ENCODE measurements at regions not wholly inside any gene's neighbourhood (a gene's known extent, or its start where the extent isn't known, plus 50 kb on each side); places are given as distances from the start of the nearest gene placed in this dataset.
"Not testable (repeated sequence)": the region's sequence is repeated elsewhere in the genome, so short reads cannot be mapped to it uniquely, and the experiment has no call there.

DNA sequence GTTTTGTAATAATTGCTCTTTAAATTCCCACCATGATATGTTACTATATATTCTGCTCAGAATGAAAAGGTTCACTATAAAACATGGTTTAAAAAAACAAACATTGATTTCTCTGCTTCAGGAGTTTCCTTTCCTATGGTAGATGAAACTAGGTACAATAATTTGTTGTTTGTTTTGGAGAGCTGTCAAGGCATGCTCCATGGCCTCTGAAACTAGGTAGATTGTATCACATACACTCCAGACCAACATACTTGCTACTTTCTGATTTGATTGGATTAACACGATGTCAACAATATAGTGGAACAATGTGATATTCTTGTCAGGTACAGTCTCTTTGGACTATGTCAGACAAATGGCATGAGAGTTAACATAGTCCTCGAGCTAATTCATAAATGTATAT, 452.7 kb upstream of the CDH9 start:
- no peak for DNase-seq

DNA sequence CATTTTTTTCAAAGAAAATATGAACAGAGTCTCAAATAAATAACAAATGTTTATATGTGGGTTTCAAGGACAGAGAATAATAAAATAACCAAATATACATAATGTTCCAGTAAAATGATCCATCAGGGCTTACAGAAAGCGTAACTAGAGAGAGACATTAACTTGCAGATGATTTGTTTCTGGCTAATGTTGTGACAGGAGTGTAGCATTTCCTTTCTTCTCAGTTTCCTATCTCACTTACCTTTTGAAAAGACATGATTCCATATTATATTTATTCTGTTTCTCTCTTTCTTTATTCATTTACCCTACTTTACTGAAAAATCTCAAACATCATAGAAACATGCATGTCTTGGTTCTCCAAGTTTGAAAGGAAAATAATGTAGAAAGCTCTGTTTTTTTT, 451.3 kb upstream of the CDH9 start:
- DNase-seq = no peak

DNA sequence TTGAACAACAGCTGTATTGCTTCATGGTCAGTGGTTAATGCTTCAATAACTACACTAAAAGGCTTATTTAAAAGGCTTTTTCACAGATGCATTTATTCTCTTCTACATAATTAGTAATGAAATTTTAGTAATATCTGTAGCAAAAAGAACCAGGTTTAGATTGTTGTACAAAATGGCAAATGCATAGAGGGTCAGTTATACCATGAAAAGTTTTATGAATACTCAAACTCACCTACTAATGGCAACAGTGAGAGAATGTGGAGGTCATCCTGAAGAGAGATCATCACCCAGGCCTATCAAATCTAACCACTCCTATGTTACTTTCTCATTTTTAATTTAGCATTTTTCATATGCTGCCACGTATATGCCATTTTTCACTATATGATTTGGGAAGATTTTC, 444.3 kb upstream of the CDH9 start:
- no peak for DNase-seq

DNA sequence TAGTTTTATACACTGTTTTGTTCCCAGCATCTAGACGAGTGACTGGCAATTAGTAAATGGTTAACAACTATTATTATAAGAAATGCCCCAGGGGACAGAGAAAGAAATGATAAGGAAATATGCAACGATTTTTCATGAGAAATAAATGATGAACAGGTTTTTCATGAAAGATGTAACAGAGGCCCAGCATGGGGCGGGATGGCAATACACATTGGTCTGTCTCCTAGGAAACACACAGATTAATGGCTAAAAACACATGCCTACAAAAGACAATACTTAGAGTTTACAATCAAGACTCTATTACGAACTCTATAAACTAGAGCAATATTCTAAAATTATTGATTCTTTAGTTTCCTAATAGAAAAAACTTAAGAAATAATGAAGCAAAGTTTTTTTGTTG, 441.5 kb upstream of the CDH9 start:
- no peak for DNase-seq

DNA sequence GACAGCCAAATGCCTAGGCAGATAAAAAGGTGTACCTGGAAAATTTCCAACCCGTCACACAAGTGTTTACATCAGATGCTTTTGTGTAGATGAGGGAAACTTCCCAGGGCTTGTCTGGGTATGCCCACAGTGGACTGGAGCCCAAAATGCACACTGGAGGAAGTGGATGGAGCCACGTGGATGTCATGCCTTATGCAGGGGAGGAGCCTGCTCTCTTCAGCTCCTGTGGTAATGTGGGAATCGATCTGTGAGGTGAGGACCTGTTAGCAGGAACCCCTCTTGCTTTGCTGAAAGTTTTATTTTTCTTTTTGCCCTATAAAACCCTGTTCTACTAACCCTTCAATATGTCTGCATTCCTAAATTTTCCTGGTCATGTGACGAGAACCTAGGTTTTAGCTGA, 439.2 kb upstream of the CDH9 start:
- DNase-seq = no peak

DNA sequence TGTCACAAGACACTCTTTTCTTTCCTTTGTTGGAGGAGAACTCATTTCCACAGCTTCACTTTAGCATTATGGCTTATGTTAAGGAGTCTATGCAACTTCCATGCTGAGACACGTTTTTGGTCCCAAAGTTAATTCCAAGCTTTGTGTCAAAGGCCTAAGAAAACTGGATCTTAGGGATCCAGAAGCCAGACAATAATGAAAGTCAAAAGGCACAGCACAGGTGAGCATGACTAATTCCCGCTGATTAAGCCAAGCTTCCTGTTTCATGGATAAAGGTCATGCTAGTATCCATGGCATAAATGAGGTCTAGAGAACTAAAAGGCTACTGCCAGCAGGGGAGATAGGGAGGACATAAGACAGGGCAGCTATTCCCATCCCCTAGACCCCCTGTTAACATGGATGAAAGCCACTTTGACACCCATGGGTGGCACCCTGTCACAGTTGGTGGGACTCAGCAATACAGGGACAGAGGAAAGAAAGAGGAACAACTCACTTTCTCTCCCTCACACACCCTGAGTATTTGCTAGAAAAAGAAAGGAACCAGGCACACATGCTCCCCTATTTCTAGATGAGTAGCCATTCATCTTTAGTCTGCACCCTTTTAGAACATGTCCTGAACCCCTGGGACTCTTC, 438.1 kb upstream of the CDH9 start:
- no peak for DNase-seq

DNA sequence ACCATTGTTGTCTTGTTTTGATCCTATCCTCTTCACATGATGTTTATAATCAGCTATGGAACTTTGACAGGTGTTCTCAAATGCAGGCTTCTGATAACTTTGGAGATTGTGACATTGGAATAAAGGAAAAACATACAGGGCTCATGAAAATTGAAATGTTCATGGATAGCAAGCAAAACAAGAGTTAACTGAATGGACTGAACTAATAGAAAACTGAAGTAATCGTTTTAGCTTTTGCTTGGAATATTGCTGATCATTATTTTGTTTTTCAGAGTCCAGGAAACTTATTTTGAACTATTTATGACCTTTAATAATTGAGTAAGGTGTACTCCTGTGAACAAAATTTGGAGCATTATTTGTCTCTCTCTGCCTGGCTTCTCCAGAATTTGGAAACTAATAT, 436.7 kb upstream of the CDH9 start:
- no peak for DNase-seq

DNA sequence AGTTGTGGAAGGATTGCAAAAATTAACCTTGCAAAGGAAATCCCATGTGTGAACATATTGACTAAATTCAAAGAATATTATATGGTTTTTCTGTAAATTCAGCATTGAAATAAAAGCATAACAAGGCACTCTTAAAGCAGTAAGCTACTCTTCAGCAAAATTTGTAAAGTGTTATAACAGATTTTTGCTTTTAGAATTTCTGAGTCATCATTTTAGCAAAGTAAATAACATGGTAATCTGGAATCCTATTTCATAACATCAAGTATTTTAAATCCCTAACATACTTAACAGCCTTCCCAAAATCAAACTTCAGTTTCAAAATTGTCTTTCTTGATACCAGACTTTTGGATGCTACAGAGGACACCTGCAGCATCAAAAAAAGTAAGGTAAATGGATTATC, 436.0 kb upstream of the CDH9 start:
- no peak for DNase-seq

DNA sequence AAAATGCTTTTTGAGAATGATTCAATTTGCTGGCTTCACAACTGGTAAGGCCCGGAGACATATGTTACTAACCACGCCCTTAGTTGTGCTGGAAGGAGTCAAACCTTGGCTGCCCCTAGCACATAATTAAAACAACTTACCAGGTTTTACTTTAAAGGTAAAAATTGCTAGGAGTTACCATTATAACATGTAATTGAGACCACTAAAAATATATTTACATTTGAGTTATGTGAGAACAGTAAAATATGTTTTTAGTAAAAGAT, 435.6 kb upstream of the CDH9 start:
- no peak for DNase-seq

DNA sequence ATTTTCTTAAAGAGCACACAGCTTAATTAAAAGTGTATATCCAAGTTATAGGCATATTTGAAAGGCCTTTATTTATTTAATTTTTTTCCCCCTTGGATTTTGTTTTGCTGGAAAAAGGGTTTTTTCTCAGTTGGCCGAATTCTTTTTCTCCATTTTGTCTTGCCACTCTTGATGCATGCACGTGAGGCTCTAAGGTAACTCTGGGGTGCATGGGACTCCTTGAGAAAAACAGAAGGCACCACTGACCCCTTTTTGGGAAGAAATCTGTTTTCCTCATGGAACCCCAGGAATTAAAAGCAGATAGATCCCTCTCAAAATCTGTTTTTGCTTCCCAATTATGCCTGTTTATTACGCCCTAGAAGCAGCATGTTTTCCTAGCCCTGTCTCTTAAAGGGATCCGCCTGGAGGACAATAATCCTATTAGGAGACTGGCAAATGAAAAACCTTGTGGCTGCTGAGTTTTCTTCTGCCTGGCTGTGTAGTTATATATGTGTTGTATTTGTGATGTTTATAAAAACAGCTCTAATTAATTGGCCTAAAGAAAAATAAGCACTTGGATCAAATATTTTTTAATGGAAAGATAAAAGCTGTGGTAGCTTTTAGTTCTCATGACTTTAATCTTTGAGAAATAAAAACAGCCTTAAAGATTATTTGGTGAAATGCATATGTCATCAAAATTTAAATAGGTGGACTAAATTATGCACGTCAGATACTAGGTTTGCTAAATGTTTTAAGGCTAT, 435.1 kb upstream of the CDH9 start:
- DNase-seq = no peak

DNA sequence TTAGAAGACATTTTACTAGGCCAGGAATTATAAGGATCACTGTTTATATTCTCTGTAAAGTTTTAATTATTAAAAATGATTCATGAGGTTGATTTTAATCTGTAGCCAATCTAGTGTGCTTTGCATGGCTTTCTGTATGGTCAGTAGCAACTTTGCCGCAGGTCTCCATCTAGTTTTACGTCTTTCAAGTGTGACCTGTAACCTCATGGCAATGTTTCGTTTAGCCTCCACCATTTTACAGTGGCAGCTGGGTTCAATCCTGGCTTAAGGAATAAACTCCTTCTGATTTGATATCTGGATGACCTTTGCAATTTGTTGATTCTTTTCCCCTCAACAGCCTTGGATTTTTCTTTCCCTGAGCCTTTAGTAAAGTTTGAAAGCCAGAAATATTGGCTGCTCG, 434.5 kb upstream of the CDH9 start:
- DNase-seq = no peak

DNA sequence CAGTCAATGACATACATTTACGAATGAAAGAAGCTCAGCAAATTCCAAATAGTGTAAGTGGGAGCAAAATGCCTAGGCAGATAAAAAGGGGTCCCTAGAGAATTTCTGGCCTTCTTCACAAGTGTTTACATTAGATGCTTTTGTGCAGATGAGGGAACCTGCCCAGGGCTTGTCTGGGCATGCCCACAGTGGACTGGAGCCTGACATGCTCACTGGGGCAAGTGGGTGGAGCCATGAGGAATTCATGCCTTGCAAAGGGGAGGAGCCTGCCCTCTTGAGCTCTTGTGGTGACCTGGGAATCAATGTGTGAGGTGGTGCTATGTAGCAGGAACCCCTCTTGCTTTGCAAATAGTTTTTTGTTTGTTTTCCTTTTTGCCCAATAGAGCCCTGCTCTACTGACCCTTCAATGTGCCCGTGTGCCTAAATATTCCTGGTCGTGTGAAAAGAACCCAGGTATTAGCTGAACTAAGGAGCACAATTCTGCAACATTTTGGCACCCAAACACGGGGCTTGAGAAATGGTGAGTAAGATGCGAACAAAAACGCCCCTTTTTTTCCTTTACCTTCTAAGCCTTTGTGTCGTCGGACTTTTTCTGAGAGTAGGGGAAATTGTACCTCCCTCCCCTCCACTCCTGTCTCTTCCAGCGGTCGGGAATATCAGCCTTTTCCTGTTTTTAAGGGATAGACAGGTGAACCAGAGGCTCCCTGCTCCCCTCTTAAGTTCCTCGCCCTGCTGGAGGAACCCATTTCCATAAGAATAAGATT, 433.8 kb upstream of the CDH9 start:
- DNase-seq = peak; percentile 8

DNA sequence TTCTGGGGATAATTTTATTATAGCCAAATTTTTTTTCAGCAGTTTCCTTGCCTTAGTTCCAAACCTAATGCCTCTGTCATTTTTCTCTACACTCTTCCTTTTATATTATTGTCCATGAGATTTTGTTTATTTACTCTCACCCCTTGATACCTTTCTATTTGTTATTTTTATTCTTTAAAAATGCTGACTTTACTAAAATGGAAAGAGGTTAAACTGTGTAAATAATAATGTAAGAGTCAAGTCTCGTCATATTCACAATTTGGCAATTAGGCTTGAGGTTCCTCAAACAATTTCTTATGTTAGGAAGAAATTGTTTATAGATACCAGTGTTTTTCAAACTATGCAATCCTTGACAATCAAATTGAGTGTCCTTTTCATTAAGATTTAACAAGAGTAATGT, 428.6 kb upstream of the CDH9 start:
- no peak for DNase-seq

DNA sequence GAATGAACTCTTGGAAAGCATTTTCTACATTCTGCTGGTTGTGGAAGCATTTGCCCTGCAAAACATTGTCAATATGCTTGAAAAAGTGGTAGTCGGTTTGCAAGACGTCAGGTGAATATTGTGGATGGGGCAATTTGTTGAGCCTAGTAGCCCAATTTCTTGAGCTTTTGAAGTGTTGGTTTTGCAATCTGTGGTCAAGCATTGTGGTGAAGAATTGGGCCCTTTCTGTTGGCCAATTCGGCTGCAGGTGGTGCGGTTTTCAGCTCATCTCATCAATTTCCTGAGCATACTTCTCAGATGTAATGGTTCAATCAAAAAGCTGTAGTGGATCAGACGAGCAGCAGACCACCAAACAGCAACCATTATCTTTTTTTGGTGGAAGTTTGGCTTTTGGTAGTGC, 426.8 kb upstream of the CDH9 start:
- no peak for DNase-seq

DNA sequence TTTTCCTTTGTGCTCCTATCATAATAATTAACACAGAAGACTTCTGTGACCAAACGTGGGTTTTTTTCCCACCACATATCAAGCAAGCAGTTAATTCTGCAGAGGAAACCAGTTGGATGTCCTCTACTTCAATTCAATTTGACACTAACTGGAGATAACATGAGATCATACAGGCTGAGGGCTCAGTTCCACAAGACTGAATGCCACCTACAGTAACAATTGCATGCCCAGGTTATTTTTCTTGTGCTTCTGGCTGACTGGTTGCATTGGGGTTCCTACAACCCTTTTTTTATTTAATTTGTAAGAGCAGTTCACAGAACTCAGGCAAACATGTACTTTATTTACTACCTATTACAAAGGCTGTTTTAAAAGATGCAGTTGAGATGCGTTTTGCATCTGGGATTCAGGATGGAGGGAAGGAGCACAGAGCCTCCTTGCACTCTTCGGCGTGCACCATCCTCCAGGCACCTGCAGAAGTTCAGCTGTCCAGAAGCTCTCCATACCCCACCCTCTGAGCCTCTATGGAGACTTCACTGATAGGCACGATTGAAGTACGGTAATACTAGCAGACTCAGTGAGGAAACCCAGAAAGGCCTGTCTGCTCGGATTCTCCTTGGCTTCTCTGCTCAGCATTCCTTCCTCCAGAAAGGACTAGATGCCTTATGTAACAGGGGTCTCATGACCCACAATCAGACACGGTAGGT, 425.2 kb upstream of the CDH9 start:
- no peak for DNase-seq

DNA sequence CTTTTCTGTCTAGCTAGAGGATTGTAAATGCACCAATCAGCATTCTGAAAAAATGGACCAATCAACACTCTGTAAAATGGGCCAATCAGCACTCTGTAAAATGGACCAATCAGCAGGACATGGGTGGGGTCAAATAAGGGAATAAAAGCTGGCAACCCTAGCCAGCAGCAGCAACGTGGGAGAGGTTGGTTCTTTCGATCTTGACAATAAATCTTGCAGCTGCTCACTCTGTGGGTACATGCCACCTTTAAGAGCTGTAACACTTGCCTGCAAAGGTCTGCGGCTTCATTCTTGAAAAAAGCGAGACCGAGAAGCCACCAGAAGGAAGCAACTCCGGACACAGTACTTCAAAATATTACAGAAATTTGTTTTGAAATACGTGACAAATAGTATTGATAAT, 424.6 kb upstream of the CDH9 start:
- no peak for DNase-seq

DNA sequence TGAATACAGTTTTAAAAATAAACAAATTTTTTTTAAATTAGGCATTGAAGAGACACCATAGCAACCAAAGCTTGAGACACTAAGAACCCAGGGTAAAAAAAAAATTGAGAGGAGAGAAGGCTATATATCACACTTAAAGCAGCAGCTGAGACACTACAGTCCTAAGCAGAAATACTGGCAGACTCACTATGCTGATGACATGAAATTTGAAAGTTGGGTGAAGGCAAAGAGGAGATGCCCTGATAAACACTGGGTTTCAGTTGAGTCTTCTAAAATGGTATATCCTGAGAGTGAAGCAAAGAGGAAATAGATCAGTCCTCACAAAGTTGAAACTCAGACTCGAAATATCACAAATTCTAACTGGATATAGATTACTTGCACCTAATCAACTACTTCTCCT, 419.9 kb upstream of the CDH9 start:
- DNase-seq = no peak

DNA sequence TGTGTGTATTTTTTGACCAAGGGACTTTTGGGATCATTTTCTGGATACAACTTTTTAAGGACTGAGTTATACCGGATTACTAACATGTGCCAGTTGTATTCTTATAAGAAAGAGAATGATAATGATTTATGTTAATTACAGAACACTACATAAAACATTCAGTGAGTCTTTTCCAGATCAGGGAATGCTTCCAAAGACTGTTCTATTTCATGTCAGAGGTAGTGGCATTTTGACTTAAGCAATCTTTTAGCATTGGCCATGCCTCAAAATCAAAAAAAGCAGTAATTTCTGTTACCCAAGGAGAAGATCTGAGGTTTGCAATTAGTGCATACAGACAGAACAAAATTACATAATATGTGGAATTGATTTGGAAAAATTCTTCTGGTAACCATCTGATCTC, 413.0 kb upstream of the CDH9 start:
- no peak for DNase-seq

DNA sequence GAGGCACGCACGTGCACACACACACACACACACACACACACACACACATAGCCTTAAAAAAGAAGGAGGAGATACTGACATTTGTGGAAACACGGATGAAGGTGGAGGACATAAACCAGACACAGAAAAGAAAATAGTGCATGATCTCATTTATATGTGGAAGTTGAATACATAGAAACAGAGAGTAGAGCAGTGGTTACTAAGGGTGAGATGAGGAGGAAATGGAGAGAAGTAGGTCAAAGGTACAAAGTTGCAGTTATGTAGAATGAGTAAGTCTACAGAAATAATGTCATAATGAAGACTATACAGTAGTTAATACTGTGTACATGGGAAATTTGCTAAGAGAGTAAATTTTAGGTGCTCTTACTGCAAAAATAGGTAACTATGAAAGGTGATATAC, 412.2 kb upstream of the CDH9 start:
- DNase-seq = peak; percentile 19

DNA sequence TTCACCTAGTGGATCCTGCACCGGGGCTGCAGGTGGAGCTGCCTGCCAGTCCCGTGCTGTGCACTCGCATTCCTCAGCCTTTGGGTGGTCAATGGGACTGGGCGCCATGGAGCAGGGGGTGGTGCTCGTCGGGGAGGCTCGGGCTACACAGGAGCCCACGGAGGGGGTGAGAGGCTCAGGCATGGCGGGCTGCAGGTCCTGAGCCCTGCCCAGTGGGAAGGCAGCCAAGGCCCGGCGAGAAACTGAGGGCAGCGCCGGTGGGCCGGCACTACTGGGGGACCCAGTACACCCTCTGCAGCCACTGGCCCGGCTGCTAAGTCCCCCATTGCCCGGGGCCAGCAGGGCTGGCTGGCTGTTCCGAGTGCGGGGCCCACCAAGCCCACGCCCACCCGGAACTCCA, 401.0 kb upstream of the CDH9 start:
- not testable (repeated sequence) for DNase-seq

DNA sequence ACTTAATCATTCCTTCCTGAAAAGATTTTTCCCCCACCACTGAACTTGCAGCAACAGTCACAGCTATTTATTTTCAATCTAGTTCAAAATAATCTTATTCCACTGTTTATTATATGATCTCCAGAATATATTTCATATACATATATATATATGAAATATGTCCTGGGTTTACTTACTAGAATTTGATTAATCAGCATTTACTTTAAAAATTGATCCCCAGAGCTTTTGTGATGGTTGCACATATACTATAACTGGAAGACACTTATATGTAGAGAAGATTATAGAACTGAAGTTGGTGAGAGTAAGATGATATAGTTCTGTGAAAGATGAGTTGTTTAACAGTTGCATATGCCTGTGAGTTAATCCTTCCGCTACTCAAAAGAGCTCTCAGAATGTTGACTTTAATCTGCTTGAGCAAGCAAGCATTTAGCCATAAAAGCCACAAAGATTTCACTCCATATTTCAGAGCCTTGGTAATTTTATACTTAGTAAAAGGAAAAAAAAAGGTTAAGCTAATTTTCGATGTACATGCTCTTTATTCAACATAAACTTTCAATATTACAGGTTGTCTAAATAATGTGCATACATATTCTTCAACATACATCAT, 399.3 kb upstream of the CDH9 start:
- no peak for DNase-seq

DNA sequence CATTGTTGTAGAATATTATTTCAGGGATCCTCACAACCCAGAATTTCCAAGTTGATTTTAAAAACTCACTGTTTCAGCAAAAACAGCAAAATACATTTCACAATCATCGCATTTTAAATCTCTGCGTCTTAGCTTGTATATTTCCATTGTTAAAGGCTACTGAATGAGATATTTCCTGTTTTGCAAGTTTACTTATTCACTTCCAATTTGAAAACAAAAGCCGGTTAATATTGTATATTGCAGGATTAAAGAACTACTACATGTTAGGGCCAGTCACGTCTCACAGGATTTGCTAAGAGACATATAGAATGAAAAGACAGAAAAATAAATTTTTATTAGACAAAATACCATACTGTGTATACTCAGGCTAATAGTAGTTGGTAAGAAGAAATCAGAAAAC, 395.9 kb upstream of the CDH9 start:
- DNase-seq = no peak

DNA sequence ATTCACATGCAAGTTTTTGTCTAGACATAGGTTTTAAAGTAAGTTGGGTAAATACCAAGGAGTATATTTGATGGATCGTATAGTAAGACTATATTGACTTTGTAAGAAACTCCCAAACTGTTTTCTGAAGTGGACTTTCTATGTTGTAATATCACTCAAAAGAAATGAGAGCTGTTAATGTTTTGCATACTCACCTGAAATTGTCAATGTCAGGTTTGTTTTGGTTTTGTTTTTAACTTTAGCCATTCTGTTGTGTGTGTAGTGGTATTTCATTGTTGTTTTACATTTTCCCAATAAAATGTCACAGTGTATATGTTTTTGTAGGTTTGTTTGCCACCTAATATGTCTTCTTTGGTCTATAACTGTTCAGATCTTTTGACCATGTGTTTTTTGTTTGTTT, 375.7 kb upstream of the CDH9 start:
- DNase-seq = no peak

DNA sequence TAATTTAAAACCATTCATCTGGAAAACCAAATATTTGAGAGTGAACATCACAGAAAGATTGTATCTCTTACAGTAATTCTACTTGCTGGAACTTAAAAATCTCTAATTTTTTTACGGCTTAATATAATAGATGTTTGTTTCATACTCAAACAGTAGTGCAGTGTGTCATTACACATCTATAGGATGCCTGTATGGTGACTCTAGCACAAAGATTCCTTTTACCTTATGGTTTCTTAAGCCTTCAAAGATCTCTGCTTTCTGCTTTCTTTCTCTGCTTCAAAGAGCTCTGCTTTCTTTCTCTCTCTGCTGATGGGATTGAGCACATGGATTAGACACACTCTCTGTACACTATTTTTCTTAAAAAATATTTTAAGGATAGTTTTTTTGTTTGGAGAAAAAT, 374.0 kb upstream of the CDH9 start:
- no peak for DNase-seq
